ENCODE measurements at regions not wholly inside any gene's neighbourhood (a gene's known extent, or its start where the extent isn't known, plus 50 kb on each side); places are given as distances from the start of the nearest gene placed in this dataset.

DNA sequence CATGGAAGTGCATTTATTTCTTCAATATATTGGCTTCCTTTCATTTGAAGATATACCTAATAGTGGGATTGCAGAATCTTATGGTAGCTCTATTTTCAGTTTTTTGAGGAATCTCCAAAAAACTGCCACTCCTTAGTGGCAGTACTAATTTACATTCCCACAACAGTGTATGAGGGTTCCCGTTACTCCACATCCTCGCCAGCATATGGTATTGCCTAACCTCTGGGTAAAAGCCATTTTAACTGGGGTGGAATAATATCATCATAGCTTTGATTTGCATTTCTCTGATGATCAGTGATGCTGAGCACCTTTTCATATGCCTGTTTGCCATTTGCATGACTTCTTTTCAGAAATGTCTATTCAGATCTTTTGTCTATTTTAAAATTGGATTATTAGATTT, 471.9 kb upstream of the UBE2E3 start:
- intact Hi-C loops (cut with micrococcal nuclease) = no loop called here
- Mint-ChIP-seq H3K36me3 (no peaks in the 10 kb centered on the region), H3K27me3 (ENCODE audit: low read depth in 2 of 2) (no peaks in the 10 kb centered on the region), H3K9me3 (peaks cover 3% of the 10 kb centered on the region in 2 donors), H3K27ac (no peak overlapping the region), H3K4me1 (no peaks in the 10 kb centered on the region), H3K4me3 (no peak overlapping the region)
- H3K9me3 ChIP-seq (ENCODE audit: control insufficient read depth, insufficient read depth, low read length) = no peaks in the 10 kb centered on the region
- ATAC-seq (no peak), DNase-seq (no peak)
- H3K27me3 ChIP-seq (ENCODE audit: control insufficient read depth, insufficient read depth, low read length) = no peaks in the 10 kb centered on the region
- TF ChIP-seq, protein P1, sequence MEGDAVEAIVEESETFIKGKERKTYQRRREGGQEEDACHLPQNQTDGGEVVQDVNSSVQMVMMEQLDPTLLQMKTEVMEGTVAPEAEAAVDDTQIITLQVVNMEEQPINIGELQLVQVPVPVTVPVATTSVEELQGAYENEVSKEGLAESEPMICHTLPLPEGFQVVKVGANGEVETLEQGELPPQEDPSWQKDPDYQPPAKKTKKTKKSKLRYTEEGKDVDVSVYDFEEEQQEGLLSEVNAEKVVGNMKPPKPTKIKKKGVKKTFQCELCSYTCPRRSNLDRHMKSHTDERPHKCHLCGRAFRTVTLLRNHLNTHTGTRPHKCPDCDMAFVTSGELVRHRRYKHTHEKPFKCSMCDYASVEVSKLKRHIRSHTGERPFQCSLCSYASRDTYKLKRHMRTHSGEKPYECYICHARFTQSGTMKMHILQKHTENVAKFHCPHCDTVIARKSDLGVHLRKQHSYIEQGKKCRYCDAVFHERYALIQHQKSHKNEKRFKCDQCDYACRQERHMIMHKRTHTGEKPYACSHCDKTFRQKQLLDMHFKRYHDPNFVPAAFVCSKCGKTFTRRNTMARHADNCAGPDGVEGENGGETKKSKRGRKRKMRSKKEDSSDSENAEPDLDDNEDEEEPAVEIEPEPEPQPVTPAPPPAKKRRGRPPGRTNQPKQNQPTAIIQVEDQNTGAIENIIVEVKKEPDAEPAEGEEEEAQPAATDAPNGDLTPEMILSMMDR (IDR thresholded peaks at IDR 0.05) = no peak
- no peaks in the 10 kb centered on the region for H3K36me3 ChIP-seq (ENCODE audit: control insufficient read depth, insufficient read depth, low read length)
- H3K4me1 ChIP-seq (ENCODE audit: control insufficient read depth, insufficient read depth, low read length) = no peaks in the 10 kb centered on the region
- no peak overlapping the region for H3K4me3 ChIP-seq (ENCODE audit: low read length)
- no peak overlapping the region for H3K27ac ChIP-seq (ENCODE audit: low read length)
- WGBS (ENCODE audit: insufficient coverage) = 100% methylated on average over 1 of the region's 2 CpGs

- Histone ChIP-seq H3K4me3 (ENCODE audit: low read length) (no peak overlapping the region), H3K9me3 (ENCODE audit: control insufficient read depth, insufficient read depth, low read length) (no peaks in the 10 kb centered on the region), H3K36me3 (ENCODE audit: control insufficient read depth, insufficient read depth, low read length) (no peaks in the 10 kb centered on the region), H3K27me3 (ENCODE audit: control insufficient read depth, insufficient read depth, low read length) (no peaks in the 10 kb centered on the region), H3K4me1 (ENCODE audit: control insufficient read depth, insufficient read depth, low read length) (no peaks in the 10 kb centered on the region), H3K27ac (ENCODE audit: low read length) (no peak overlapping the region)
- TF ChIP-seq, protein P1 (IDR thresholded peaks at IDR 0.05) = no peak
- WGBS (ENCODE audit: insufficient coverage) = no CpG with 5 or more reads among the region's 2 CpGs
- Mint-ChIP-seq H3K27ac (no peak overlapping the region), H3K4me3 (no peak overlapping the region), H3K4me1 (no peaks in the 10 kb centered on the region), H3K9me3 (peaks cover 3 to 5% of the 10 kb centered on the region in 2 donors), H3K27me3 (ENCODE audit: low read depth in 2 of 2) (no peaks in the 10 kb centered on the region), H3K36me3 (no peaks in the 10 kb centered on the region)
- no peak for ATAC-seq
- DNase-seq = no peak
- intact Hi-C loops (cut with micrococcal nuclease) = no loop called here
These were observed 473.4 kb upstream of the UBE2E3 start for GRCh38 chr2:180507028-180507427.

- Mint-ChIP-seq H3K4me3 (no peak overlapping the region), H3K4me1 (no peaks in the 10 kb centered on the region), H3K9me3 (peaks cover 3 to 5% of the 10 kb centered on the region in 2 donors), H3K27me3 (ENCODE audit: low read depth in 2 of 2) (no peaks in the 10 kb centered on the region), H3K36me3 (no peaks in the 10 kb centered on the region), H3K27ac (no peak overlapping the region)
- H3K4me1 ChIP-seq (ENCODE audit: control insufficient read depth, insufficient read depth, low read length) = no peaks in the 10 kb centered on the region
- no peak overlapping the region for H3K4me3 ChIP-seq (ENCODE audit: low read length)
- WGBS (ENCODE audit: insufficient coverage) = 90% methylated on average over 1 of the region's 1 CpG
- DNase-seq = no peak
- H3K27ac ChIP-seq (ENCODE audit: low read length) = no peak overlapping the region
- TF ChIP-seq, protein P1 (IDR thresholded peaks at IDR 0.05) = no peak
- H3K36me3 ChIP-seq (ENCODE audit: control insufficient read depth, insufficient read depth, low read length) = no peaks in the 10 kb centered on the region
- ATAC-seq = no peak
- no peaks in the 10 kb centered on the region for H3K27me3 ChIP-seq (ENCODE audit: control insufficient read depth, insufficient read depth, low read length)
- intact Hi-C loops (cut with micrococcal nuclease) = no loop called here
- H3K9me3 ChIP-seq (ENCODE audit: control insufficient read depth, insufficient read depth, low read length) = no peaks in the 10 kb centered on the region
These were observed 475.2 kb upstream of the UBE2E3 start for GRCh38 chr2:180505203-180505602.

GRCh38 chr2:180497621-180498152, 482.7 kb upstream of the UBE2E3 start:
- H3K4me3 Mint-ChIP-seq = no peak overlapping the region
- H3K36me3 ChIP-seq (ENCODE audit: control insufficient read depth, insufficient read depth, low read length) = no peaks in the 10 kb centered on the region
- H3K27me3 Mint-ChIP-seq (ENCODE audit: low read depth in 2 of 2) = no peaks in the 10 kb centered on the region
- H3K27ac ChIP-seq (ENCODE audit: low read length) = no peak overlapping the region
- no peak overlapping the region for H3K4me3 ChIP-seq (ENCODE audit: low read length)
- TF ChIP-seq, protein P1 (IDR thresholded peaks at IDR 0.05) = no peak
- no peaks in the 10 kb centered on the region for H3K4me1 ChIP-seq (ENCODE audit: control insufficient read depth, insufficient read depth, low read length)
- peaks cover 3 to 10% of the 10 kb centered on the region in 2 donors for H3K9me3 Mint-ChIP-seq
- 79% methylated on average over 1 of the region's 1 CpG for WGBS (ENCODE audit: insufficient coverage)
- no peaks in the 10 kb centered on the region for H3K36me3 Mint-ChIP-seq
- no peaks in the 10 kb centered on the region for H3K27me3 ChIP-seq (ENCODE audit: control insufficient read depth, insufficient read depth, low read length)
- H3K27ac Mint-ChIP-seq = no peak overlapping the region
- intact Hi-C loops (cut with micrococcal nuclease) = no loop called here
- ATAC-seq (no peak), DNase-seq (no peak)
- no peaks in the 10 kb centered on the region for H3K4me1 Mint-ChIP-seq
- H3K9me3 ChIP-seq (ENCODE audit: control insufficient read depth, insufficient read depth, low read length) = peaks cover 6% of the 10 kb centered on the region

All from natural killer cell (primary cell).